NT2/D1 (cell line): ENCODE measurements at regions not wholly inside any gene's neighbourhood (a gene's known extent, or its start where the extent isn't known, plus 50 kb on each side); places are given as distances from the start of the nearest gene placed in this dataset.

Experiments used
- SUZ12 ChIP-seq: IDR thresholded peaks from 2 replicates; pipeline ENCODE4 v1.6.1; 2011; ENCODE audit not compliant: insufficient read length, insufficient read depth; ENCODE audit errors: extremely low read depth
- YY1 ChIP-seq: IDR thresholded peaks from 2 replicates; pipeline ENCODE4 v1.6.1; 2011; ENCODE audit not compliant: insufficient read length, insufficient read depth

GRCh38 chr10:60466267-60467201 is 76.9 kb upstream of the ANK3 start:
- TF ChIP-seq YY1 (no peak), SUZ12 (no peak)
